GM21576 (cell line): ENCODE measurements at regions not wholly inside any gene's neighbourhood (a gene's known extent, or its start where the extent isn't known, plus 50 kb on each side); places are given as distances from the start of the nearest gene placed in this dataset.
A peak's percentile ranks its signal among the peaks of the same experiment; 100 is the strongest.
"Not testable (repeated sequence)": the region's sequence is repeated elsewhere in the genome, so short reads cannot be mapped to it uniquely, and the experiment has no call there.

ENCODE experiments used
- ATAC-seq: cut with Tn5 transposase; IDR thresholded peaks from one replicate; pipeline ENCODE4 v1.9.1; 2021; ENCODE audit warnings: mild to moderate bottlenecking, moderate library complexity; ENCODE audit not compliant: unreplicated experiment

DNA sequence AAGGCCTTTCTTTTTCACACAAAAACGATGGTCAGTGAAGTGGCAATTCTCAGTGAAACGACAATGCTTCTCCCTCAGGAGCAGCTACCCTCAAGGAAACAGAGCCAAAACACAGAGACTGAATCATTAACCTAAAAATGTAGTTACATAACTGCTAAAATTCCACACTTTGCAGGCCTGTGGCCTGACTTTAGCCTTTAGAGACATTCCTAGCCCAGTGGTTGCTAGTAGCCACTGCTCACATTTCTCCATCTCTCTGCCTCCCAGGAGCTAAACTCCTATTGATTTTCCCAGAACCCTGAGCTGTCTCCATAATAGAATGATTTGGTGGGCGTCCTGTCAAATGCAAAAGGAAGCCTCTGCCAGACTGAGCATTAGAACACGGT lies 630.1 kb upstream of the KCNMB2 start:
- ATAC-seq: no peak

DNA sequence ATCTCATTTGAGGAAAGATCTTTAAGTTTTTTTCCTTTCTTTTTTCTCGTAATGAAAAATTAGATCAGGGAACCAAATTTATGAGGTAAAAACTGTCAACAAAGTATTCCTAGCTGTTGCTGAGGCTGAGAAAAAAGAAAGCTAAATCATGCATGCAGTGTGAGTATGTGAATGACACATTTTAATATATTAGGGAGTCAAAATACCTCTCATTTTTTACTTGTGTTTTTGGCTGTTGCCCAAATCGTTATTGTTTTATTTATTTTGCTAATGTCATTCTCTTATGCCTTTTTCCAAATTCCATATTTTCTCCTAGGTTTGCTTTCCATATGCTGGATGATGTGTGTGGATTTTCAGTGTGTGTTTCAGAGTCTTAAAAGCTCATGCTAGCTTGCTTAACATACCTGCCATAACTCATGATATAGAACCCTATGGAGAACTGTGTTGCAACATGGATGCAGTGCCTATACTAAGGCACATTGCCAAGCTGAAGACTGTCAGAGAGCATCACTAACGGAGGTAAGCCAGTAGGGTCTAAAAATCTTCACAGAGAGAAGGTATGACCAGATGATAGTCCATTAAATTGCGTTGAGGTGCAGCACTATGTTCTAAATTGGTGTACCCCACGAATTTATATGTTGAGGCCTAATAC lies 629.5 kb upstream of the KCNMB2 start:
- no peak for ATAC-seq

DNA sequence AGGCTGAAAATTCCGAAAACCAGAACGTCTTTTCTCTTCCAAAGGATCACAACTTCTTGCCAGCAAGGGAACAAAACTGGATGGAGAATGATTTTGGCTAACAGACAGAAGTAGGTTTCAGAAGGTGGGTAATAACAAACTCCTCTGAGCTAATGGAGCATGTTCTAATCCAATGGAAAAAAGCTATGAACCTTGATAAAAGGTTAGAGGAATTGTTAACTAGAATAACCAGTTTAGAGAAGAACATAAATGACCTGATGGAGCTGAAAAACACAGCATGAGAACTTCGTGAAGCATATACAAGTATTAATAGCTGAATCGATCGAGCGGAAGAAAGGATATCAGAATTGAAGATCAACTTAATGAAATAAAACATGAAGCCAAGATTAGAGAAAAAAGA lies 626.7 kb upstream of the KCNMB2 start:
- not testable (repeated sequence) for ATAC-seq

DNA sequence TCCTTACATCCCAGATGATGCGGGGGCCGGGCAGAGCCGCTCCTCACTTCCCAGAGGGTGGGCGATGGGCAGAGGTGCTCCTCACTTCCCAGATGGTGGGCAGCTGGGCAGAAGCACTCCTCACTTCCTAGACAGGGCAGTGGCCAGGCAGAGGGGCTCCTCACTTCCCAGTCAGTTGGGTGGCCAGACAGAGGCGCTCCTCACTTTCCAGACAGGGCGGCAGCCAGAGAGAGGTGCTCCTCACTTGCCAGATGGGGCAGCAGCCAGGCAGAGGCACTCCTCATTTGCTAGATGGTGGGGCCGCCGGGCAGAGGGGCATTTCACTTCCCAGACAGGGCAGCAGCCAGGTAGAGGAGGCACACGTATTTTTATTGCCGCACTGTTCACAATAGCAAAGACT lies 622.0 kb upstream of the KCNMB2 start:
- ATAC-seq: no peak

DNA sequence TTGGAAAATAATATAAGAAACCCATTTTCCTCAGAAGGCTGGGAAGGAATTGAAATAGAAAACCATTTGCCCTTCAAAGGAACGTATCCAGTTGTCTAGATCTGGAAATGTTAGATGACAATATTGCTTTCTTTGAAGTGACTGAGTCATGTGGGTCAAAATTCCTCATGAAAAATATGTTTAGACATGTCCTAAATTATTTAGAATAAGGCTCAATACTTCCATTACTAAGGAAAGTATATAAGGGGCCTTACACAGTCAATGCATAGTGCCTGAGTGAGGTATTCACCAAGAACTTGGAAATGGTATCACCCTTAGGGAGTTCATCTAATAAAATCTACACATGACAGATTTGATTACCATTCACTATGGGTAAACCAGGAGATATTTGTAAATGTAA lies 619.8 kb upstream of the KCNMB2 start:
- no peak for ATAC-seq

DNA sequence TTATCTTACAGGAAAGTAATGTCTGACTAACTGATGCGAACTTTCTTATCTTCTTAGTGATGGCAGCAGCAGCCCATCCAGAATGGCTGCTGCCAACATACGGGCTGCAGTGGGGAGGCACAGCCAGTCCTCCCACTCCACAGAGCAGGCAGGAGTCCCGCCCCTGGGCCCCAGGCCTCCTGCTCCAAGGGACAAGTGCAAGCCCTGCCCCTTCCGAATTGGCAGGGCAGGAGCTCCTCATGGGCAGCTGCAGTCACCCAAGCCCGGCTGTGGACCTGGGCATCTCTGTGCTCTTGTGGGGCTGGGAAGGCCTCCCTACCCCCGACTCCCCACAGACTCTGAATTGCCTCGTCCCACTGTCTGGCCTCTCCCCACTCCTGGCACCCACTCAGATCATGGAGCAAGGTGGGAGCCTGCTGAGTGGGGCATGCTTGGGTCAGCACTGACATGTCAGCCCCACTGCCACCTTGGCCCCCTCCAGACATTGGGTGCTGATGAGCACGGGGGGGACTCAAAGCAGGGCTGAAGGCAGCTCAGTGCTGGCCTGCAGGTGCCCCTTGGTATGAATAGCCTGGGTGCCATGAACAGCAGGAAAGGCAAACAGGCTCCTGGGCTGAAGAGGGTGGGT lies 618.9 kb upstream of the KCNMB2 start:
- ATAC-seq: no peak

DNA sequence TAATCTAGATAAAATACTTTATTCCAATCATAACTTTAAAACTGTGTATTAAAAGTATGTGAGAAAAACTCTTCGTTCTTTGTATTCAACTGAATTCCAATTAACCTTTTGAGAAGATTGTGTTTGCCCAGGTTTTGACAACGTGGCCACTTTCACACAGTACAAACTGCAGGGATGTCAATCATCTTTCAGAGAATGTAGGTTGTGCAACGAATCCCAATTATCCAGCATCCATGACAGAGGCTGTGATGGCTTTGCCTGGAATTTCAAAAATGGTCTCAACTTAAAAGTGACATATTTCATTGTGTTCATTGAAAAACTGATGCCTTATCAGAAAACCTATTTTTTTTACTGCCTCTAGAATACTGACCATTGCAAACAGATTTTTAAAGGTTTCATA lies 615.1 kb upstream of the KCNMB2 start:
- no peak for ATAC-seq

DNA sequence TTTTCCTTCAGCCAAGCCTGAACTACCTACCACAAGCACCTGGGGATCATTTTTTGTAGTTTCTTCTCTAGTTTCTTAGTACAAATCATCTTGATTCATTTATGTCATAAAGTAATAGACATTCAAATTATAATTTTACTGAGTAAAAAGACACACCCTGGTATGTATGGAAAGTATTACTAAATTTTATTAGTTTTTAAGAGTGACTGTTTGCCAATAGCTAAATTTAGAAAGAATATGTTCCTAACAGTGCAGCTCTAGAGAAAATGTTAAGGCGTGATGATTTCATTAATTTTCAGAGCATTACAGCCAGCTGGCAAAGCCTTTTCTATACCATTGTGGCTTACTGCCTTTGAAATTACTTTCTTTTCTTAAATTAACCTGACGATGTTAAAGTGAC lies 612.0 kb upstream of the KCNMB2 start:
- ATAC-seq: no peak

DNA sequence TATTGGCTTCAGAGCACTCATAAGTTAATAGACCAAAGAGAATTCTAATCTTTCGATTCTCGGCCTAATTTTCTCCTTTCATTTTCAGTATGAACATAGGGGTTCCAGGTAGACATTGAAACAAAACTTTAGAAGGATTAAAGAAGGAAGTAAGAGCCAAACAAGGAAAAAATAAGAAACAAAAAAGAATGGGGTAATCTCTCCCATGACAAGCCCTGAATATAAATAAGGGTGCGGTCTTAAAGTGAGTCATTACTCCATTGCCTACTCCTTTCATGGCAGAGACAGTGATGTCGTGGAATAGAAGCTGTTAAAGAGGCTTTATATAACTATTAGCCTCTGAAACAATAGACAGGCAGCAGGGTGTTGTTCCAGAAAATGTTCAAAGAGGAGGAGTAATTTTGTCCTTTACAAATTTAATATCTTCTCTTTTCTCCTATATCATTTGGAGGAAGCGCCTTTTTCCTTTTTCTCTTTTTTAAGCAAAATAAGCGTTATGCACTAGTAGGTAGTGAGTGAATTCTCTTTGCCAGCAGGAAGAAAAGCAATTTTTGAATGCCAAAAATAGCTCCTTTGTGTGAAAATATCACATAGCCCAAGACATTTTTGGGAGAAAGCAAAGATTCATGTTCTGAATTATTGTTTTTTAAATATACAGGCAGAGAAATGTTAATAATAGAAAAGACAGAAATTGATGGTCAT lies 607.9 kb upstream of the KCNMB2 start:
- peak; percentile 77 for ATAC-seq

DNA sequence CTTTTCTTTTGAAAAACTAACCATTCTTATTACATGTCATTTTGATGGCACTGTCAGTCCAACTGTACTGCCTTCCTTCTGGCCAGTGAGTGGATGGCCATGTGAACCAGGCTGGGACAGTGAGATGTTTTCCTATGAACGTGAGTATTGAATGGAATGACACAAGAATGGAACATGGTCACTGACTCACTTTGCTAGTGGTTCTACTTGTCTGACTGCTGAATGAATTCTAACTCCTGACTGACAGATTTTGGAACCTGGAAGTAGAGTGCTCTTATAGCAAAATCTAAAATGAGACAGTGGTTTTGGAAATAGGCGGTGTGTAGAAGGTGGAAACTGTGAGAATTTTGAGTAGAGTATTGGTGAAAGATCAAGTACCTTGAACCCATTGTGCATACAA lies 606.9 kb upstream of the KCNMB2 start:
- no peak for ATAC-seq

DNA sequence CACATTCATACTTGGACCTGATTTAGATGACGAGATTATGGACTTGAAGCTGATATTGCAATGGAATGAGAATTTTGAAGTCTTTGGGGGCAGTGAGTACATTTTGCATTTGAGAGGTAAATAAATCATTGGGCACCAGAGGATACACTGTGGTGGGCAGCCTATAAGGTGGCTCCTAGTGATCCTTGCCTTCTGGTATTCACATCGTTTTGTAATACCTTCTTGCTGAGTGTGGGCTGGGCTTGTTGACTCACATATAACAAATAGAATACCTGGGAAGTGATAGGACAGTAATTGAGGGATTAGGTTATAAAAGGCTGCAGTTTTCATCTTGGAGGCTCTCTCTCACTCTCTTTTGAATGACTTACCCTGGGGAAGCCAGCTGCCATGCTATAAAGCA lies 605.5 kb upstream of the KCNMB2 start:
- ATAC-seq: no peak

DNA sequence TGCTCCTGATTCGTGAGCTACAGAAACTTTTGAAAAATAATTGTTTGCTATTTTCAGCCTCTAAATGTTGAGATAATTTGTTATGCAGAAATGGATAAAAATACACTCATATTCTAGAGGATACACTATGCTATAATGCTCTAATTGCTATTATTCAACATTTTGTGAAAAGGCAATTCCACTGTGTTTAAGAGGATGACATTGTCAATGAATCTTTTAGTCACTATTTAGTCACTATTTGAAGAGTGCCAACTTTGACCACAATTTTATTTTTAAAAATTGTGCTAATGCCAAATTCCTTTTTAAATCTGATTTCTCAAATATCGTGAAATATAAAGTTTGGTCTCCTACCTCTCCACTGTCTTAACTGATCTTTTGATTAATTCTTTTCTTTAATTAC lies 604.9 kb upstream of the KCNMB2 start:
- no peak for ATAC-seq

DNA sequence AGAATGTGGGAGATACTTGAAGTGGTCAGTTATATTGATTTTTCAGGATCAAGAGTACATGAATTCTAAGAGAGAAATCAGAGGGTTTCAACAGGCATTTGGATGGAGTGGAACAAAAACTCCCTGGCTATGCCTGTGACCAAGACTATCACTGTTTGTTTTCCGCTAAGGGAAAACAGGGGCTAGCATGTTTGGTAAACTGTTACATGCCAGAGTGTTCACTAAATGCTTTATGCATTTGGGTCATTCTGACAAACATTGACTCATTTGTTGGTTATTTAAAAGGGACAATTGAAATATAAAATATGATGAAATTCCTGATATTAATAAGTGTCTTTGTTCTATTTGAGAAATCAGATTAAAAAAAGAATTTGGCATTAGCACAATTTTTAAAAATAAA lies 603.9 kb upstream of the KCNMB2 start:
- ATAC-seq: no peak

DNA sequence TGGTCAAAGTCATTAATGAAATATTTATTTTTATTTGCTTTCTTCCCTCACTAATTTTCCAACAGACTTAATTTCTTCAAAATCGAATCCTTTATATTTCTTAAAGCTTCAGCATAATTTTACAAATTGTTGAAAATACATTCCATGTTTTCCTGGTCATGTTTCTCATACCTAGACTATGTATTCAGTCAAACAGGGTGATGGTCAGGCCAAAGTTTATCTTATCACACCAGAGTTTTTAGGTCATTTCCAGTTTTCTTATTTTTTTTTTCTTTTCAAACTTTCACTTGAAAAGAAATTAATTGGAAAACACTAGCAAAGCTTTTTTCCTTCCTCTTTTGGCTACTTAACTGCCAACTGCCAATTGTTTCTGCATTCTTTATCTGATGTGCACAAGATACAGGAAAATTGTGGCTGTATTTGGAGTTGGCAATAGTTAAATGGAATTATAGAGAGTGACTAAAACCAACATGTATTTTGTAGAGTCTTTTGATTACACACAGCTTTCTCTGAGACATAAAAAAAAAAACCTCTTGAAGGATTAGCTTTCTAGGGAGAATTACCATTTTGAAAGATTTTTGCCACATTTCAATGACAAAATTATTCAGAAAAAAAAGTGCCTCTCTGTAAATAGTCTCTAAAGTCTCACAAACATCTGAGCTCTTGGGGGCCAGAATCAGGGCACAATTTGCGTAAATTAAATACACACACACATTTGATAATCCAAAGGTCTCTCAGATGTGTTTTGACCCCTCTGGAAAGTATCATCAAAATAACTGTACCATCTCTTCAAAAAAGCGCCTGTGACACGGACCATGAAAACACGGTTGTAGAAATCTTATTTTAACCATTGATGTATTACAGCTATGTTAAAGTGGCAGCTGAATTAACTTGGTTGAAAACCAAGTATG lies 603.2 kb upstream of the KCNMB2 start:
- no peak for ATAC-seq

DNA sequence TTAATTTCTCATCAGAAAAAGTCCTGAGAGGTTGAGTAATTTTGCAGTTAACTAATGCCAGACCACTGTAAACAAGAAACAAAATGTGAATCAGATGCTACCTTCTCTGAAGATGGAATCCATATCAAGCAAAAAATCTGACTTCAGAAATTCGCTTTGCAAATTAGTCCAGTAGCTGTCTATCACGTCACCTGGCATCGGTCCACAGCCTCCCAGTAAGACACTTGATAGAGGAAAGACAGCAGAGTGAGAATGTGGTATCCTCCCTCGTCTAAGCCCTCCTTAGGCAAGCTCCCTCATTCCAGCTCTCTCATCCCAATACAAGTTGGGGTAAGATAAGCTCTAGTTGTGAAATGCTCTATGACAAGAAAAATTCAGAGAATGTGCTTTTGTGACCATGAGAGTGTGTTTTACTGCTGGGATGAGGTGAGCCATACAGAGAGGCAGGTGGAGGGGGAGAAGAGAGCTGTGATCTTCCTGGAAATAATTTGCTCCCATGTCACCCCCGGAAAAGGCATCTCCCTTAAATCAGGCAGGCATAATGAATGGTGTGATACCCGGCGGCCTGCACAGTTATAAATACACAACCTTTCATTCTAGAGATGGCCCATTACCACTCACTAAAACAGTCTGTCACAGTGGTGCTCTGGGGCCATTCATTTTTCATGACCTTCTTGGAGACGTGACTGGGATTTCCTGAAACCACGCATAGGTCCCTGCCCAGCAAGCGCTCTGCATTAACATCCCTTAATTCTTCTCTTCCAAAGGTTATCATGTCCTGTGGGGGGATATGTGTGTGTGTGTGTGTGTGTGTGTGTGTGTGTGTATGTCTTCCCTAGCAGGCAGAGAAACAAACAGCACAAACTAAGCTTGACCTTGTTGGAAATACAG lies 602.0 kb upstream of the KCNMB2 start:
- no peak for ATAC-seq

DNA sequence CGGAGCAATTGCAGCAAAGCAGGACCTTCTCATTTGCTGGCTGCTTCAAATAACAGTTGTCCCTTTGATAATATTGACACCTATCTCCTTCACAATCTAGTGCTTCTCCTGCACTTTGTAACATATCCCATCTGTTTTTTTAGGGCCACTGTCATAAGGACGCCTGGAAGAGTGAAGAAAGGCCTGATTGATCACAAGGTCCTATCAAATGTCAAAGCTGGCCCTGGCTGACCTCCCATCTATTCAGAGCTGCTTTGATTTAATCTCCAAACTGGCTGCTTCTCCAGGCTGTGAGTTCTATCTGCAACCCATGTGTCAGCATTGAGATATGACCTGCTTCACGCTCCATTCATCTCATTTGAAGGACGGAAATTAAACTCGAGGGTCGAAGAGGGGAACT lies 601.2 kb upstream of the KCNMB2 start:
- no peak for ATAC-seq

DNA sequence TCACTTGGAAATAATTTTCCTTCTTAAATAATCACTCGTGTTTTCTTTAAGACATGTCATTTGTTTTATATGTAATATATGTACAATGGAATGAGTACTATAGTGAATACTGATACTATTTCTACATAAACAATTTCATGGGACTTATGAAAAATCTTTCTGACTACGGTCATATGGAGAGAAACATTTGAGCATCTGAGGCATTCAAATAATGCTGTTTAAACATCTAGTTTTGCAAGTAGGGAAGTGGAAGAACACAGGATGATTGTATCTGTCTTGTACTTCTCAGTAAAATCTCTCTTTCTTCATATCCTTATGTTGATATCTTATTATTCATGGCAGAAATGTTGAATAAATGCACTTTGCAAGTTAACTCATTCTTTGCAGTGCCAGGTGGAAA lies 599.5 kb upstream of the KCNMB2 start:
- ATAC-seq: no peak

DNA sequence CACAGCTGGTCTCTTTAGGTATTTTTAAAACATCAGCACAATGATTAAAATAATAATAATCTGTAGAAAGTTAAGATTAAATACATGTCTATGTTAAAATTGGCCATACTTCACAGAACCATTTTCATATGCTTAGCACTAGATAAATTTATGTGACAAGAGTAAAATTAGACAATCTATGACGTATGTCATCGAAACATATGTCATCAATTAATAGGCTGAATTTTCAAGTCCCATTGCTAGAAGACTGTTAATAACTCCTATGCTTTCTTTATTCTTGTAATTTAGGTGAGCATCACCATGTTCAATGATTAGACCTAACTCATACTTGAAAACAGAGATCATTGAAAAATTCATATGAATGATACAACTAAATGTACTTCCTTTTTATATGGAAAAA lies 593.3 kb upstream of the KCNMB2 start:
- ATAC-seq: no peak

DNA sequence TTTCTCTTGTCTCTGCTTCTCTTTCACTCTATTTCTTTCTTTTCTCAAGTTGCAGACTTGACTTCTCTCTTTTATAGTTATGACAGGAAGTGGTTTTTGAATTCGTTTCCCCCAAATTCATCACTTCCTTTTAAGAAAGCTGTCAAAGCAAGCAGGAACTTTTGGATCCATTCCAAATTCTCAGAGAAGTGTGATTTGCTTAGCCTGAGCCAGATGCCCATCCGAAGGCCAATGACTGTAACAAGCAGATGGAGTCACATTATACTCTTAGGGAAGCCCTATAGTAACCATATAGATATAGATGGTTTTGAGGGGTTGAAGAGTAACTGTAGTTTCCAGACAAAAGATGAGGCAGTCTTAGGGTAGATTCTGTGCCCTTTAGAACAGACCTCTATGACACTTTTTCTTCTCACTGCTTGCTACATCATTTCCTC lies 592.0 kb upstream of the KCNMB2 start:
- no peak for ATAC-seq

DNA sequence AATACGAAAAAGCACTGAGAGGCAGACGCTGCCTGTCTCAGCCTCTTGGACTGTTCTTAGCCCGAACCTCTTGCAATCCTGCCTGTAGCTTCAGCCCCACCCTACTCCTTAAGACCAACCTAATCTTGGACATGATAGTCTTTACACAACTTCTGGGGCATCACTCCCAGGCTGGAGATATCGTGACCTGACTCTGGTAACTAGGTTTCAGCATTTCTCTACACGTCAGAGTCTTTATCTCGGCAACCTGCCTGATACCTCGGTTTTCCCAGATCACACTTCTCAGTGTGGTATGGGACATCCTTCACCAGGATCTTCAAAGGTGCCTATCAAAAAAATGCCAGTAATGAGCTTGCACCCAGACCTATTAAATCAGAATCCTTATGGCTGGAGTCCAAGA lies 590.2 kb upstream of the KCNMB2 start:
- ATAC-seq: no peak
